ENCODE measurements at regions not wholly inside any gene's neighbourhood (a gene's known extent, or its start where the extent isn't known, plus 50 kb on each side); places are given as distances from the start of the nearest gene placed in this dataset.

GRCh38 chr13:100728201-100728600, 53.6 kb upstream of the TMTC4 start:
- Mint-ChIP-seq H3K27me3 (ENCODE audit: insufficient read depth) (peaks cover 4% of the 10 kb centered on the region), H3K9me3 (no peaks in the 10 kb centered on the region), H3K36me3 (ENCODE audit: low read depth) (no peaks in the 10 kb centered on the region), H3K4me1 (ENCODE audit: low read depth) (no peaks in the 10 kb centered on the region), H3K27ac (no peak overlapping the region), H3K4me3 (no peak overlapping the region)
- TF ChIP-seq CTCF (IDR thresholded peaks at IDR 0.05): no peak
- DNase-seq: no peak

GRCh38 chr13:100725472-100725871, 50.9 kb upstream of the TMTC4 start:
- TF ChIP-seq CTCF (IDR thresholded peaks at IDR 0.05): no peak
- H3K27me3 Mint-ChIP-seq (ENCODE audit: insufficient read depth): peaks cover 6% of the 10 kb centered on the region
- H3K4me1 Mint-ChIP-seq (ENCODE audit: low read depth): no peaks in the 10 kb centered on the region
- no peak for DNase-seq
- H3K9me3 Mint-ChIP-seq: no peaks in the 10 kb centered on the region
- no peak overlapping the region for H3K27ac Mint-ChIP-seq
- H3K4me3 Mint-ChIP-seq: no peak overlapping the region
- H3K36me3 Mint-ChIP-seq (ENCODE audit: low read depth): no peaks in the 10 kb centered on the region

GRCh38 chr13:100724568-100724967, 50.0 kb upstream of the TMTC4 start:
- Mint-ChIP-seq H3K4me1 (ENCODE audit: low read depth) (no peaks in the 10 kb centered on the region), H3K27ac (no peak overlapping the region), H3K4me3 (no peak overlapping the region), H3K27me3 (ENCODE audit: insufficient read depth) (peaks cover 12% of the 10 kb centered on the region), H3K9me3 (no peaks in the 10 kb centered on the region), H3K36me3 (ENCODE audit: low read depth) (no peaks in the 10 kb centered on the region)
- no peak for TF ChIP-seq CTCF (IDR thresholded peaks at IDR 0.05)
- DNase-seq: no peak
